ENCODE measurements at regions not wholly inside any gene's neighbourhood (a gene's known extent, or its start where the extent isn't known, plus 50 kb on each side); places are given as distances from the start of the nearest gene placed in this dataset.
"Not testable (repeated sequence)": the region's sequence is repeated elsewhere in the genome, so short reads cannot be mapped to it uniquely, and the experiment has no call there.

GRCh38 chr21:14013623-14014498 lies 196.9 kb downstream of the LIPI start:
- ATAC-seq (replicated peaks in 6 of 8); in situ Hi-C loops (cut with MboI; ENCODE audit: low pct_unique_long_range_greater_than_20kb in 2 of 9, low sequenced_read_pairs in 9 of 9, unreplicated experiment in 9 of 9); H3K27ac ChIP-seq; H3K4me3 ChIP-seq; H3K4me1 ChIP-seq (replicated peaks in 1 of 2): not testable (repeated sequence)
- WGBS, 10 experiments = 0% methylated on average over 1 of the region's 18 CpGs; no CpG with 5 or more reads in 8 of the 10 experiments

GRCh38 chr21:14013056-14013603 lies 197.6 kb downstream of the LIPI start:
- no peak overlapping the region for H3K27ac ChIP-seq
- in situ Hi-C loops (cut with MboI; ENCODE audit: low pct_unique_long_range_greater_than_20kb in 2 of 9, low sequenced_read_pairs in 9 of 9, unreplicated experiment in 9 of 9) = no loop called here
- no peaks in the 10 kb centered on the region for H3K4me1 ChIP-seq (replicated peaks in 1 of 2)
- no peak overlapping the region for H3K4me3 ChIP-seq
- no peak for ATAC-seq (replicated peaks in 6 of 8)
- whole genome bisulfite sequencing, 10 experiments = 20 to 50% methylated on average over 1 of the region's 10 CpGs; no CpG with 5 or more reads in 8 of the 10 experiments

- WGBS, 10 experiments = 90% methylated on average over 2 of the region's 9 CpGs; no CpG with 5 or more reads in 9 of the 10 experiments
- H3K4me1 ChIP-seq (replicated peaks in 1 of 2) = no peaks in the 10 kb centered on the region
- in situ Hi-C loops (cut with MboI; ENCODE audit: low pct_unique_long_range_greater_than_20kb in 2 of 9, low sequenced_read_pairs in 9 of 9, unreplicated experiment in 9 of 9) = no loop called here
- H3K4me3 ChIP-seq = no peak overlapping the region
- ATAC-seq (replicated peaks in 6 of 8) = no peak
- H3K27ac ChIP-seq = no peak overlapping the region
These were observed 198.3 kb downstream of the LIPI start for GRCh38 chr21:14012409-14012808.

GRCh38 chr21:14011751-14012150 lies 199.0 kb downstream of the LIPI start:
- ATAC-seq (replicated peaks in 6 of 8); H3K4me3 ChIP-seq: not testable (repeated sequence)

GRCh38 chr21:14011149-14011548 lies 199.6 kb downstream of the LIPI start:
- H3K27ac ChIP-seq; H3K4me1 ChIP-seq (replicated peaks in 1 of 2); ATAC-seq (replicated peaks in 6 of 8); H3K4me3 ChIP-seq; in situ Hi-C loops (cut with MboI; ENCODE audit: low pct_unique_long_range_greater_than_20kb in 2 of 9, low sequenced_read_pairs in 9 of 9, unreplicated experiment in 9 of 9): not testable (repeated sequence)
- 84 to 100% (median 100%) methylated on average over 1 to 7 of the region's 24 CpGs; no CpG with 5 or more reads in 5 of the 10 experiments for WGBS, 10 experiments

More at GRCh38 chr21:14011751-14012150, 199.0 kb downstream of the LIPI start:
- H3K4me1 ChIP-seq (replicated peaks in 1 of 2); in situ Hi-C loops (cut with MboI; ENCODE audit: low pct_unique_long_range_greater_than_20kb in 2 of 9, low sequenced_read_pairs in 9 of 9, unreplicated experiment in 9 of 9); H3K27ac ChIP-seq: not testable (repeated sequence)
- 83 to 100% methylated on average over 1 to 6 of the region's 17 CpGs; no CpG with 5 or more reads in 8 of the 10 experiments for WGBS, 10 experiments

- no peak overlapping the region for H3K4me3 ChIP-seq
- no peak overlapping the region for H3K27ac ChIP-seq
- H3K4me1 ChIP-seq (replicated peaks in 1 of 2) = no peaks in the 10 kb centered on the region
- no peak for ATAC-seq (replicated peaks in 6 of 8)
- in situ Hi-C loops (cut with MboI; ENCODE audit: low pct_unique_long_range_greater_than_20kb in 2 of 9, low sequenced_read_pairs in 9 of 9, unreplicated experiment in 9 of 9) = no loop called here
- 60 to 100% (median 65%) methylated on average over 1 to 2 of the region's 8 CpGs; no CpG with 5 or more reads in 6 of the 10 experiments for WGBS, 10 experiments
These were observed 200.0 kb downstream of the LIPI start for GRCh38 chr21:14010729-14011128.

GRCh38 chr21:14009990-14010389 lies 200.8 kb downstream of the LIPI start:
- 80% methylated on average over 1 of the region's 6 CpGs; no CpG with 5 or more reads in 9 of the 10 experiments for WGBS, 10 experiments
- H3K4me3 ChIP-seq; ATAC-seq (replicated peaks in 6 of 8); in situ Hi-C loops (cut with MboI; ENCODE audit: low pct_unique_long_range_greater_than_20kb in 2 of 9, low sequenced_read_pairs in 9 of 9, unreplicated experiment in 9 of 9); H3K4me1 ChIP-seq (replicated peaks in 1 of 2); H3K27ac ChIP-seq: not testable (repeated sequence)

- H3K4me3 ChIP-seq; H3K27ac ChIP-seq; in situ Hi-C loops (cut with MboI; ENCODE audit: low pct_unique_long_range_greater_than_20kb in 2 of 9, low sequenced_read_pairs in 9 of 9, unreplicated experiment in 9 of 9); ATAC-seq (replicated peaks in 6 of 8); H3K4me1 ChIP-seq (replicated peaks in 1 of 2): not testable (repeated sequence)
- 90% methylated on average over 2 of the region's 22 CpGs; no CpG with 5 or more reads in 9 of the 10 experiments for WGBS, 10 experiments
These were observed 201.3 kb downstream of the LIPI start for GRCh38 chr21:14009238-14009981.

- 58% methylated on average over 2 of the region's 5 CpGs; no CpG with 5 or more reads in 9 of the 10 experiments for WGBS, 10 experiments
- in situ Hi-C loops (cut with MboI; ENCODE audit: low pct_unique_long_range_greater_than_20kb in 2 of 9, low sequenced_read_pairs in 9 of 9, unreplicated experiment in 9 of 9); ATAC-seq (replicated peaks in 6 of 8); H3K4me3 ChIP-seq; H3K27ac ChIP-seq; H3K4me1 ChIP-seq (replicated peaks in 1 of 2): not testable (repeated sequence)
These were observed 202.3 kb downstream of the LIPI start for GRCh38 chr21:14008436-14008835.

GRCh38 chr21:14008006-14008405 lies 202.7 kb downstream of the LIPI start:
- H3K27ac ChIP-seq = not testable (repeated sequence)
- no CpG with 5 or more reads among the region's 17 CpGs for WGBS, 10 experiments

GRCh38 chr21:14006144-14006543 lies 204.6 kb downstream of the LIPI start:
- H3K4me1 ChIP-seq (replicated peaks in 1 of 2); H3K4me3 ChIP-seq; H3K27ac ChIP-seq; in situ Hi-C loops (cut with MboI; ENCODE audit: low pct_unique_long_range_greater_than_20kb in 2 of 9, low sequenced_read_pairs in 9 of 9, unreplicated experiment in 9 of 9): not testable (repeated sequence)
- WGBS, 10 experiments = 0% methylated on average over 1 of the region's 7 CpGs; no CpG with 5 or more reads in 9 of the 10 experiments
- ATAC-seq (replicated peaks in 6 of 8) = peak in 3 of 8 experiments; percentile 24 to 50 (median 40)

More at GRCh38 chr21:14008006-14008405, 202.7 kb downstream of the LIPI start:
- ATAC-seq (replicated peaks in 6 of 8); in situ Hi-C loops (cut with MboI; ENCODE audit: low pct_unique_long_range_greater_than_20kb in 2 of 9, low sequenced_read_pairs in 9 of 9, unreplicated experiment in 9 of 9); H3K4me3 ChIP-seq; H3K4me1 ChIP-seq (replicated peaks in 1 of 2): not testable (repeated sequence)

GRCh38 chr21:13986996-13987958 lies 223.5 kb downstream of the LIPI start:
- H3K4me3 ChIP-seq; ATAC-seq (replicated peaks in 6 of 8); H3K4me1 ChIP-seq (replicated peaks in 1 of 2); in situ Hi-C loops (cut with MboI; ENCODE audit: low pct_unique_long_range_greater_than_20kb in 2 of 9, low sequenced_read_pairs in 9 of 9, unreplicated experiment in 9 of 9); H3K27ac ChIP-seq: not testable (repeated sequence)
- WGBS, 10 experiments = 40 to 80% (median 50%) methylated on average over 1 to 3 of the region's 9 CpGs; no CpG with 5 or more reads in 5 of the 10 experiments
